HG03139 (cell line): ENCODE measurements at regions not wholly inside any gene's neighbourhood (a gene's known extent, or its start where the extent isn't known, plus 50 kb on each side); places are given as distances from the start of the nearest gene placed in this dataset.
"Not testable (repeated sequence)": the region's sequence is repeated elsewhere in the genome, so short reads cannot be mapped to it uniquely, and the experiment has no call there.

Experiments used
- ATAC-seq: cut with Tn5 transposase; IDR thresholded peaks from one replicate; pipeline ENCODE4 v1.9.1; 2021; ENCODE audit not compliant: unreplicated experiment

DNA sequence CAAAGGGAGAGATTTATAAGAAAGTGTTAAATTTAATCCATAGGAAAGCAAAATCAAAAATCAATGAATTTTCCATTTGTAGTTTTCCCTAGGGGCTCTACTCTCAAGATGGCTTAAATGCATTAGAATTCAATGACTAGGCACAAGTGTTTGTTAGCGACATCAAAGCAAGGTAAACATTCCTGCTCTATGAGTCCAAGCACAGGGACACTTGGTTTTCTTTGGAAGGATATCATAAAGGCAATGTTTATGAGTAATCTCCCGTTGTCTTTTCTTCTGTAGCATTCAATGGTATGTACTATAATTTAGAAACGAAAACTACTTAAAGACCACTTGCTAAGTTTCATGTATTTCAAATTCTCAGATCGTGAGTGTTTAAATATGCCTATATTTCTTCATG lies 54.8 kb upstream of the ZNF717 start:
- not testable (repeated sequence) for ATAC-seq

- not testable (repeated sequence) for ATAC-seq
Observed at GRCh38 chr3:75850301-75851008, 65.1 kb upstream of the ZNF717 start.

- no peak for ATAC-seq
Observed at GRCh38 chr3:75863130-75863529, 77.8 kb upstream of the ZNF717 start.

- ATAC-seq, result no peak
Observed at GRCh38 chr3:75863878-75864277, 78.5 kb upstream of the ZNF717 start.

DNA sequence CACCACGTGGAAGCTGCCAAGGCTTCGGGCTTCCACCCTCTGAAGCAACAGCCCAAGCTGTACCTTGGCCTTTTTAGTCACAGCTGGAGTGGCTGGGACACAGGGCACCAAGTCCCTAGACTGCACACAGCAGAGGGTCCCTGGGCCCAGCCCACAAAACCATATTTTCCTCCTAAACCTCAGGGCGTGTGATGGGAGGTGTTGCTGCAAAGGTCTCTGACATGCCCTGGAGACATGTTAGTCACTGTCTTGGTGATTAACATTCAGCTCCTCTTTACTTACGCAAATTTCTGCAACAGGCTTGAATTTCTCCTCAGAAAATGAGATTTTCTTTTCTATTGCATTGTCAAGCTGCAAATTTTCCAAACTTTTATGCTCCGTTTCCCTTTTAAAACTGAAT lies 98.4 kb upstream of the ZNF717 start:
- not testable (repeated sequence) for ATAC-seq

DNA sequence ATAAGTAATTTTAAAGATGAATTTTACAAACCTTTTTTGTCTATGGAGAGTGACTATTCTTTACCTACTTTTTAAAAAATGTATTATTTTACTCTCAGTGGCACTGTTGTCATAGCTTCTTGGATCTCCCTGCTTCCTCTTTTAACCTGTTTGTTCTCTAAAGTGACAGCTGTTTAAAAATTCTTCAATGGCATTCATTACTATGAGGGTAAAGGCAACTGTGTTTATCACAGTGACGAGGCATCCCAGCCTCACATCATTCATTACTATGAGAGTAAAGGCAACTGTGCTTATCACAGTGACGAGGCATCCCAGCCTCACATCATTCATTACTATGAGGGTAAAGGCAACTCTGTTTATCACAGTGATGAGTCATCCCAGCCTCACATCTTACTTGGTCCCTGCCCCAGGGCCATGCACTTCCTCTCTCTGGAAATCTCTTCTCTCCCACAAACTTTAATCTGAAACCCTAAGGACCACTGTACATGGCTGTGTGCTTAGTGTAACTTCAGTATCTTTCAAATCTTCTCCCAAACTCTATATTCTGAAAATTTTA lies 101.7 kb upstream of the ZNF717 start:
- ATAC-seq, result no peak

DNA sequence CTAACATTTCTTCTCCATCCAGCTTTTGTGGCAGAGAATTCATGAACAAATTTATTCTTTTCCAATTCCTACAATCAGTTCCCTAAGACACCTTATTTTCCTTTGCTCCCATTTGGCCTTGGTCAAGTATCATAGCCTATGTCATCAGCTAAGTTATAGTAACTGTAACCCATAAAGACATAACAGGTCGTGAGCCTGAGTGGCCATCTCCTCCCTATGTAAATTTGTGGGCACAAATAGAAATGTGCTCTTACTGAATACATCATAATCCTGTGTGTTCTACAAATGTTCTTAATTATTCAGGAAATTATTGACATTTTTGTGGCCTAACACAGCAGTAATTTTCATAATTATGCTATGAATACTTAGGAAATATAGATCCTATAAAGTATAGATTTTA lies 108.9 kb upstream of the ZNF717 start:
- no peak for ATAC-seq

DNA sequence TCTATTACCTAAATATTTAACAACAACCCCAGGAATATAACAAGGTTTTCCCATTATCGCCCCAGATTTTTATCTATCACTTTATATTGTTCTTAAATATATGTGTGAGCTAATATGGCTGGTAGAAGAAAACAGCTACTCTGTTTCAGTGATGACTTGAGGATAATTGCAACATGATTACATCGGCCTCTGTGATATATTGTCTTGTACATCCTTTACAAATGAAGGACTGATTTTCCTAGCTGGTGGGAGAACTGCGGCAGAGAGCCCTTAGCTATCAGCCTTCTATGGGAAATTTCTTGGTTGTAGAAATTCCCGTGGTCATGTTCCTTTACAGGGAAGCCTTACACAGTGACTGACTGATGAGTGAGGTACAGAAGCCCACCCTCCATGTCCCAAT lies 110.9 kb upstream of the ZNF717 start:
- no peak for ATAC-seq

- ATAC-seq, result not testable (repeated sequence)
Observed at GRCh38 chr3:75901446-75901845, 116.1 kb upstream of the ZNF717 start.

DNA sequence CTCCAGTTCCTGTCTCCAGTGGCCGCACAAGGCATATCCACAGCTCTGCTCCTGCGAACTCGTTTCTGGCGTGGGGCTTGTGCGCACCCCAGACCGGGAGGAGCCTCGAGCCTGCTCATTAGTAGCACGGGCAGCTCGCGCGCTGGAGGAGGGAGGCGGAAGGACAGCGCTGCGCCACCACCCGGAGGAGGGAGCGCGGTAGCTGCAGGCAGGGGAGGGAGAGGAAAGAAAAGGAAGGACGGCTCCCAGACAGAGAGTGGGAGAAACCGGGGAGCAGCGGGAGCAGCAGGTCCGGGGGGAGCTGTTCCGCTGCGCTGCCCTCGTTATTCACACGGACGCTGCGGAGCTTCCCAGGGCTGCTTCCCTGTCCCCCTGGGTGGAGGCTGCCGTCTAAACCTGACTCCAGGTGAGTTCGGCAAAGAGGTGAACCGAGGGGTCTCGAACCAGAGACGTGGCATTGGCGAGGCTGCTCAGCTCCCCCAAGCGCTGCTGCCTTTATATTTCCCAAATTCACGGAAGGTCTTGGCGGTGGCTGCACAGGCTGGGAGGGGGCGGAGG lies 121.3 kb upstream of the ZNF717 start:
- no peak for ATAC-seq

- no peak for ATAC-seq
Observed at GRCh38 chr3:75913800-75914350, 128.5 kb upstream of the ZNF717 start.

- ATAC-seq, result not testable (repeated sequence)
Observed at GRCh38 chr3:75914741-75915140, 129.4 kb upstream of the ZNF717 start.

DNA sequence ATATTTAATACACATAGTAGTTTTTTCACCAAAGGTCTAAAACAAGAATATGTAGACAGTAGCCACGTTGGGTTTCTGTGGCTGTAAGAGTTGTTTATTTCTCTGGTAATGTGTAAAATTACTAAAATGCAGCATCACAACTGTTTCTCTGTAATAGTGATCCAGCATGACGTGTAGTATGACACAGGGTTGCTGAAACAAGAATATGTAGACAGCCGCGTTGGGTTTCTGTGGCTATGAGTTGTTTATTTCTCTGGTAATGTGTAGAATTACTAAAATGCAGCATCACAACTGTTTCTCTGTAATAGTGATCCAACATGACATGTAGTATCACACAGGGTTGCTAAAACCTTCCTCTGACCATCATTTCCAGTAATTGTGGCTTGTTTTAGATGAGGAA lies 153.6 kb upstream of the ZNF717 start:
- no peak for ATAC-seq

DNA sequence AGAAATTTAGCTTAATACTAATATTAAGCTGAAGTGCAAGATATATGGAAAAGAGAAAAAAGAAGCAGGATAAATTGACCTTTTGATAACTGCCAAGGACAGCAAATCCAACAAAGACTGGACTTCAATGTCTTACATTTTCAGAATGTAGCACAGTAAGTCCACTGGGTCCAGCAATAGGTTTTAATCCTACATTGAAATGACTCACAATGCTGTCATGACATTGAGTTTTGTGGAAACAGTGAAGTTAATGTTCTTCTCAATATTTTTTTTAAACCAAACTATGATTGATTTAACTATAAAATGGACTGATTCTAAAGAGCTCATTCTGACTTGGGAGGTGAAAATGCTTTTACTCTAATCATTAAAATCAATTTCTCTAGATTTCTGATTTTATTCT lies 166.6 kb upstream of the ZNF717 start:
- no peak for ATAC-seq

DNA sequence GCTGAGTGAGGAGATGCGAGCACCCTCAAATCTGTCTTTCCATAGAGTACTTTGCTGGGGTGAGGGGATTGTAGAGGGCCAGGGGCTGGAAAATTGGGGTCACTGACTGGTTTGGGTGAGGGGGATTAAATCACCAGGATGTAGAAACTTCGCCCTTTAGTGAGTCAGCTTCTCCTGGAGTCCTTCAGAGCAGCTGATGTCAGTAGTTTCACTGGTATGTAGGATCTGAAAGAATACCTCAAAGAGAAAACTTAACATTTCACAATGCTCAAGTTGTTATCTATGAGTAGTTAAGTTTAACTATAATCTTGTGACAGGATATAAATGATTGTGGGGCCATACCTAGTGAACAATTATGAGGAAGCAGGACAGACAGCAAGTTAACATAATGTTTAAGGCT lies 174.7 kb upstream of the ZNF717 start:
- ATAC-seq, result not testable (repeated sequence)

DNA sequence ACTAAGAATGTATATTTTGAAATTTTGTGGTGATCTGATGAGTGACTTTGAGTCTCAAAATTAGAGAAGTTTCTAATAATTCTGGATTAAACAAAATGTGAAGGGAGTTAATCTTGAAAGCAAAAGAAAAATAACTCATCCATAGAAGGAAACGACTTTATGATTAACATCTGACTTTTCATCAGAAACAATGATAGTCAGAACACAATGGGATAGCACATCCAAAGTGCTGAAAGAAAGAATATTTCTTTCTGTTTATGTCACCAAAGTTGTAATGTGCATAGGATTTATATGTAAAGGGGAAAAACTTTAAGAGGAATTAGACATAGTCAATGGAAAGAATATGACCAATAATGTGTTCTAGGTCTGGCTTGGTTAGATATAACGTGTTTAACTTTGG lies 176.7 kb upstream of the ZNF717 start:
- ATAC-seq, result not testable (repeated sequence)

- no peak for ATAC-seq
Observed at GRCh38 chr3:75967071-75967470, 181.7 kb upstream of the ZNF717 start.

DNA sequence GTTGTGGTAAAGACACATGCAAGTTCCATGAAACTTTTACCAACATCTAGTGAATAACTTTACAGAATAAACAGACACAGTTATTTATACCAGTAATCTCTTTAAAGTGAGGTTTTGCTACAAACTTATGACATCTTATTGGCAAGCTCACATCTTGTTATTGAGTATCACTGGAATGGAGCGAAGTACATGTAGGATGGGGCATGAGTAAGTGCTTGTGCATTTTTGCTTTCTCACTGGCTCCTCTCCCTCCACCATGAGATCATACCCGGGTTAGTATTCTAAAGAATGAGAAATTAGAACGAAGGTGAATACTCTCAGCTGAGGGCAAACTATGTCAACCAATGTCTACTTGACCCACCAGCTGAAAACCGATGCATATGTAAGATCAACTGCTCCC lies 193.3 kb upstream of the ZNF717 start:
- no peak for ATAC-seq

GRCh38 chr3:75981401-75981800 lies 196.1 kb upstream of the ZNF717 start:
- no peak for ATAC-seq

GRCh38 chr3:75982151-75982550 lies 196.8 kb upstream of the ZNF717 start:
- no peak for ATAC-seq

GRCh38 chr3:75983111-75983510 lies 197.8 kb upstream of the ZNF717 start:
- no peak for ATAC-seq

DNA sequence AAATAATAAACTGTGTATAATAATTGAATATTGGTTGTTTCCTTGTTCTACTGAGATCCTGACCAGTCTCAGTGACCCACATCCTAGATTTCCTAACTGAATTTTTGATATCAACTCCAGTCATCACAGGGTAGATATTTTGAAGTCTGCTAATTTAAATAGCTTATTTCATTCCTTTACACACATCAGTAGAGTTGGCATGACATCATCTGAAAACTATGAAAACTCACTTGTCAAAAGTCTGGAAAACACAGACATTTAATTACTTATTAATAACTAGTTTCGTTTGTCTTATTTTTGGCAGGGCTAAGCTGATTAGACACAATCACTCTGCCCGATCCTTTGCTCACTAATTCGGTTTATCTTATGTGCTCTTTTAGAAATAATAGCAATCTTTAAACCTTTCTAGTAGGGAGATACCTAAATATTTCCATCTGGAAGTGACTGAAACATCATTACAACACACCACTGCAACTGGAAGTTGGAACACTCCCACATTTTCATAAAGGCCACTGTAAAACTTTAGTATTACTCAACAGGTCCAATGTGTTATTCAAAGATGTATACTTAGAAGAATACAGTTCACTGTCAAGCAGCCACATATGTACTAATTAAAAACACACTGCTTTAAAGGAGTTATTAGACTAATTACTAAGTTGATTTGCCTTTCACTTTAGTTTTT lies 198.4 kb upstream of the ZNF717 start:
- ATAC-seq, result no peak
